Islet of Langerhans (tissue), 1 donor: ENCODE measurements at regions not wholly inside any gene's neighbourhood (a gene's known extent, or its start where the extent isn't known, plus 50 kb on each side); places are given as distances from the start of the nearest gene placed in this dataset.
"Not testable (repeated sequence)": the region's sequence is repeated elsewhere in the genome, so short reads cannot be mapped to it uniquely, and the experiment has no call there.

ENCODE experiments used
- FAIRE-seq: peaks from one replicate; lab custom pipeline; 2011; peaks lifted over from hg19 to GRCh38; lab: Jason Lieb, UNC

DNA sequence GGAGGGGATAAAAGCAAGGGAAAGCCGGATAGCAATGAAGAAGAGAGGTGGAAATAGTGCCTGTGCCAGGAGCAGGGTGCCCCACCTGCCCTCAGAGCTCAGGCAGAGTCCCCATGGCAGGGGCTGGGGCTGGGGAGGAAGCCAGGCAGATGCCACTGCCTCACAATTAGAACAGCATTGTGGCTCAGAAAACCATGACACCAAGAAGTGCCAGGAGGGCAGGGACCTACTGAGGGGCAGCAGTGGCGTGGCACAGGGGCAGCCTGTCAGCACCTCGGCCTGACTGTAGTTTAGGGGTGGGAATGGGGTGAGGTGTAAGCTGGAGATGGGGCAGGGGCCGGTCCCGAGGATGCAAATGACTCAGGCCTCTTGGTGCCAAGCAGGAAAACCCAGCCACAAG lies 532.1 kb upstream of the B3GAT1 start:
- FAIRE-seq = no peak

GRCh38 chr11:134943544-134943943 lies 531.5 kb upstream of the B3GAT1 start:
- no peak for FAIRE-seq

GRCh38 chr11:134942681-134943080 lies 530.6 kb upstream of the B3GAT1 start:
- FAIRE-seq = no peak

DNA sequence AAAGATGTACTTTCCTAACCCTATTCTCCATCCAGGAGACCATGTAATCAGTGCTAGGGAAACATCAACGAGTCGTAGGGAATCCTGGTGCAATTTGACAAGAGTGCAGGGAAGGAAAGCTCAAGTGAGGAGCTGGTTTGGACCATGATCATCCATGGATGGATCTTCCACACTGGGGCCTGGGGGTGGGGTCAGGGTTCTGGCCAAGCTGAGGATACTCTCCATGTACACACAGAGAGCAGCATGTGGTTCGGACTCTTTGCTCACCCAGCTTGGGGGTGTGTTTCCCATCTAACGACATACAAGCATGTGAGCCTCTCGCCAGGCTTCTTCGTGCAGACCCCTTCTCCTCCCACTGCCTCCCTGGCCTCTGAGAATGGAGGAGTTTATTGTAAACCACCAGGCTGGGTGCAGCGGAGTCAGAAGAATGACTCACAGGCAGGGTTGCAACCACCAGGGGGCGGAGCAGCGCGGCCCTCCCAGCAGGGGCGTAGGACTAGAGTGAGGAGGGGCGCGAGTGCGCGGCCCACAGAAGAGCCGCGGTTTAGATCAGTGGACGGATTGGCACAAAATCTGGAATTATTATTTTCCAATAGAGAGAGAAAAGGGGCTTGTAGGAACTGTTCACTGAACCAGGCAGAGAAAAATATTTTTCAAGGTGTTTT lies 530.0 kb upstream of the B3GAT1 start:
- FAIRE-seq = not testable (repeated sequence)

DNA sequence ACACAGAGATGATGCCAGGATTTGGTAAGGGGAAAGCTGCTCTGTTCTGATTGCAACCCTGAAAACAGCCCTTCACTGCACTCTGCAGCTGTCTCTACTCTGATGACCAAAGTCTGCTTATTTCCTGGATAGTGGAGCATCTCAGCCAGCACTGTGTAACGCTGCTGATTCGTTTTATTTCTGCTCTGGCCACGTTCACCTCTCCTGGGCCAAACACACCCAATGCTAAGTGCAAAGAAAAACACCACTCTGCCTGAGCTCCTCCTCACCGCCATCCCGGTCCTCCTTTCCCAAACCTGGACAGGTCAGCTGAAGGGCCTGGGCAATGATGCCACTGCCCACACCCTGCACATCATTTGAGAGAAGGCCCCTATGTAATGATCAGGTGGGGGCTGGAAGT lies 529.3 kb upstream of the B3GAT1 start:
- no peak for FAIRE-seq

DNA sequence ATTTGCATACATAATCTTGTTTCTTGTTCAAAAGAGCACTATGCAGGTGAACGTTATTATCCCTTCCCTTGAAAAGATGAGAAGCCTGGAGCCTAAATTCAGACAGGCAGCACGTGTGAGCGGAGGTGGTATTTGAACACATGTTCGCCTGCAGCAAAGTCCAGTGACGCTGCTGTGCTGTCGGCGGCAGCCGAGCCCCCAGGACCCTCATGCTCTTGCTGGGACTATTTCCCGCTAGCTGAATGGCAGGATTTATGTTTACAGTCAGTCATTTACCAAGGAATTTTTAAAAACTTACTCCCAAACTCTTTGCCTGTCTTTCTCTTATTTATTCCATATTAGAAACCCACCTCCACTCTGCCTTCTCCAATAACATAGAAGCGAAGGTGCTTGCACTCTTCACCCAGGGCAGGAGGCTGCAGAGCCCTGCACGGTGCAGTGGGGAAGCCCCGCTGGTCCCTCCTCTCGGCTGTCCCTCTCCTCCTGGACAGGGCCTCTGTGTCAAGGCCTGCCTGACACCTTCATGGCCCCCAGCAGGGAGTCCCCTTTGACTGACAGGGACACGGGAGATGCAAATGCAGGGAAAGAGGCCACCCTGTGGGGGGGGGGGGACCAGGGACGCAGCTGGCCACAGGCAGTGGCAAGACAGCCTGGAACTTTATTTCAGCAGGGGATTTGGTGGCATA lies 528.5 kb upstream of the B3GAT1 start:
- no peak for FAIRE-seq

DNA sequence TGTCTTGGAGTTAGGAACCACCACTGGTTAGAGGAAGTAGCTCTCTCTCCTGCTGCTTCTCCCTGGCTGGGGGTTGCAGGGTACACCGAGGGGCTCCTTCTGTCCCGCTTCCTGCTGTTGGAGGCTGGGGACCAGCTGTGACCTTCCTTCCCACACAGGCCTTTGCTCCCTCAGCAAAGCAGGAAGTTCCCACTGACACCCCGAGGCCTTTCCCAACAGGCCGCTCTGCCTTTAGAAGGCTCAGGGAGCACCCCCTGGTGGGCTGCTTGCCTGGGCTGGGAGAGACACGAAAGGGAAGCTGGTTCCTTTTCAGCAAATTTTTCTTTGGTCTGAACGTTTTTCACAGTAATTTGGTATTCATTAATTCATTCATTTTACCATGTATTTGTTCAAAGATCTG lies 527.9 kb upstream of the B3GAT1 start:
- no peak for FAIRE-seq

GRCh38 chr11:134939031-134939430 lies 527.0 kb upstream of the B3GAT1 start:
- FAIRE-seq = no peak

DNA sequence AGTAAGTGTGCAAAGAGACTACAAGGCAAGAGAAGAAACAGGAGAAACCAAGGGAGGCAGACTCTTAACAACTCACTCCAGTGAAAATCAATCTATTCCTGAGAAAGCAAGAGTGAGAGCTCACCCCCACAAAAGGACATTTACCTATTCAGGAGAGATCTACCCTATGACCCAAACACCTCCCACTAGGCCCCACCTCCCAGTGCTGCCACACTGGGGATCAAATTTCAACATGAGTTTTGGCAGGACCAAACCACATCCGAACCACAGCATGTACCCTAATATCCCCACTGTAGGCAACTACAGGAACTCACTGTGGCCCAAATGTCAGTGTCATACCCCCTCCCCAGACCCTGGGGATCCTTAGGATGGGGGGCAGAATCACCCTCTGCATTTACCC lies 526.2 kb upstream of the B3GAT1 start:
- FAIRE-seq = no peak

- FAIRE-seq = not testable (repeated sequence)
Observed at GRCh38 chr11:134937193-134937592, 525.2 kb upstream of the B3GAT1 start.

DNA sequence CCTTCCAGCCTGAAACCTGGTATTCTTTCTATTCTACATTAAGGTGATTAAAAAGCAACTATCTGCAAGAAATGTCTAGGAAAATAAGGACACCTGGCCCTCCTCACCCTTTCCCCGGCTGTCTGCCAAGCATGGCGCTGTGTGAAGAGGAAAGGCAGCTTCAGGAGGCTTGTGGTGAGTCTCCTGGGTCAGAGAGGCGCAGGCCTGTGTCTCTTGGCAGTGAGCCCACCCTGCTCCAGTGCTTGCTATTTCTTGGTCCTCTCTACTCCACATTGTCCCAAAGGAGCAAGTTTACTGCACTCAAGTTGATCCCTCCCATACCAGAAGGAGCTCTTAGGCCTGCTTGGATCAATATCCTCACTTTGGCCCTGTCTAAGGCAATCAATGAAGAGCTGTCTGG lies 520.7 kb upstream of the B3GAT1 start:
- no peak for FAIRE-seq

GRCh38 chr11:134925432-134925831 lies 513.4 kb upstream of the B3GAT1 start:
- no peak for FAIRE-seq

DNA sequence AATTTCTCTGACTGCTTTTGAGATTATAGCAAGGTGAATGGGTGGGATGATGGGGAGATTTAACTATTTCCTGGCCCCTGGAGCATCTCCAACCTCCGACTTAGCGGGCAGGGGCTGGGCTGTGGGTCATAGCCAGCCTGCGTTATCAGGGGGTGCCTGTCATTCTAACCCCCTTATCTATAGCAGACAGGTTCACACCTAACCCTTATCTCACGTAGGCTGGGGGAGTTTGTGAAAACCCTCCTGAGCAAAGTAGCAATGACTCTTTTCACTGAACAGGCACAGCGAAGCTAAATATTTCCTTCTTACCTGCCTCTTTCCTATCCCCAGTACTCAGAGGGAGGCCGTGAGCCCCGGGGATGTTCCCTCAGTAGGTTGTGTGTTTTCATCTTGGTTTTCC lies 511.4 kb upstream of the B3GAT1 start:
- FAIRE-seq = no peak

DNA sequence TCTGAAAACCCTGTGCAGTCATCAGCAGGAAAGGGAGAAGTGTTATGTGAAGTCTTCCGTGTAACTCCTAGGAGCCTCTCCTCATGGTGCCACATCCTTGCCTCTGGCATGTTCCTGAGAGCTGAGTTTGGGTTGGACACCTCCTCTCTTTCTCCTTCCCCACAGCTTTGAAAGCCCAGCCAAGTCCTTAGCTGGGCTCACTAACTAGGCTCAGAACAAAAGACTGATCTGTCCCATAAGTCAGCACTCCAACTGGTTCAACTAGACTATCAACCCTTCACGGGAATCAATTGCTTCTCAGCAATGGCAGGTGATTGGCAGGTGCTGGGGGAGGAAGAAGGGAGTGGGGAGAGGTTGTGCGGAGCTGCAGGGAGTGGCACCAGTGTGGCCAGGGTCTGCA lies 509.9 kb upstream of the B3GAT1 start:
- FAIRE-seq = no peak

- FAIRE-seq = no peak
Observed at GRCh38 chr11:134920851-134921608, 509.0 kb upstream of the B3GAT1 start.

DNA sequence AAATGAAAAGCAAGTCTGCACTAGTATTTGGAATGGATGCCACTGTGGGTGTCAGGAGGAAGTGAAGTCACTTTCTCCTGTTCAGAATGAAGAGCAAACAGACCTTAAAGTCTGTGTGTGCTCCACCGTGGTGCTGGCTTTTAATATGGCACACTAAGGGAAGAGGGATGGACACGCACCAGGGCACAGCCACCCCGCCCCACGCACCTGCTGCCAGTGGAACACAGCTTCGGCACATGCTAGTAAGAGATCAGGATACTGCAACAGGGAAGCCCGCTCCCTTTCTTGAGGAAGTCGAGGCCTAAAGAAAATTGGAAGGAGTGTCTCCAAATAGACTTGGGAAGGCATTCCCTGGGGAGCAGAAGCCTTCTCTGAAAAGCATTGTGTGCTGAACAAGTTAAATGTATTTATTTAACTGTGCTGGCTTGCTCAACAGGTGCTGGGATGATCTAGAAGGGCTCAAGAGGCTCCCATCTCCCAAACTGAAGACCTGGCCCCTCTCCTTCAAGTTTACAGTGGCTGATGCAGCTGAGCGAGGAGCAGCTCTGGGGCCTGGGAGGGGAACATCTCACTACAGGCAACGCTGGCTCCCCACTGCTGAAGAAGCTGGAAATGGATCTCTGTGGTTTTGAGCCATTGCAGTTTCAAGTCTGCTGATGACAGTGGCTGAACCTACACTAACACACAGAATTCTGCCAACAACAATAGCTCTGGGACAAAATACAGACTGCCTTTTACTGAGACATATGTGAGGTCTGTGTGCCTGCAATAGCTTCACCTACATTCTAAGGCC lies 504.6 kb upstream of the B3GAT1 start:
- FAIRE-seq = no peak

- FAIRE-seq = no peak
Observed at GRCh38 chr11:134915881-134916280, 503.8 kb upstream of the B3GAT1 start.

DNA sequence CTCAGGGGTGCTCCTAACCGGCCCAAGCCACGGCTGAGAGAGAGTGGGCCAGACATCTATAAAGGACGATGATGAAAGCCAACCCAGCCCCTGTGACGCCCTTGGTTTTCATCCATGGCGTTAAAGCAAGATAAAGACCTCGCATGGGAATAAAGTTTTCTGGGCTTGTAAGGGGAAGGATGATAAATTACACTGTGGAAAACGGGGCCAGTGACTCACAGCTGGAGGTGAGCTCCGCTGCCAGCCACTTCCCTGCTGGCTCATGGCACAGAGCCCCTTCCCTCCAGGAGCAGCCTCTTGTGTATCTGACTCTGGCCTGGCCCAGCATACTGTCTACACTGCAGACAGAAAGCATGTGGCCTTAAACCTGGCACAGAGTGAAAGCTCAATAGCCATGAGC lies 503.2 kb upstream of the B3GAT1 start:
- no peak for FAIRE-seq

DNA sequence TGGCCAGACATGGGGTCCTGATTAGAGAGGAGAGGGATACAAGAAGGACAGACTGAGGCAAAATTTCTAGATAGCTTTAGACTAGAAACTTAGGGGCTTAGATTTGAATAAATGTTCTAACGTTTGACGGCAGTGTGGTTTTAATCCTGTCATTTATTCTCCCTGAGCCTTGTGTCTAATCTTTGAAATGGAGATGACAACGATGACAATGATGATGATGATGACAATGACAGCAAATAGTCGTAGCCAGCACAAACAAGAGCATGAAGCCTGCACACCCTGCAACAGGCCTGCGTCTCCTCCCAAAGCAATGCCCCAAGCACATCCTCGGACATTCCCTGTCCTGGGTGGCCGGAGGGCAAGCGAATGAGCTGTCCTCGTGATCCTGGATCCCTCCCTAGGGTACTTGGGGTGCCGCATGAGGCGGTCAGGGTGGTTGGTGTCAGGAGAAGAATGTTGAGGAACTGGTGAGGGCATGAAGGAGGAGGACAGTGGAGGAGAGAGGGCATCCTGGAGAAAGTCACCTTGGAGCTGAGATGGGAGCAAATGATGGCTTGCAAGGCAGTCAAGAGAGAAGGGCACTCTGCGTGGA lies 502.1 kb upstream of the B3GAT1 start:
- FAIRE-seq = no peak

GRCh38 chr11:134913391-134913790 lies 501.3 kb upstream of the B3GAT1 start:
- FAIRE-seq = no peak

GRCh38 chr11:134911514-134912180 lies 499.6 kb upstream of the B3GAT1 start:
- no peak for FAIRE-seq

DNA sequence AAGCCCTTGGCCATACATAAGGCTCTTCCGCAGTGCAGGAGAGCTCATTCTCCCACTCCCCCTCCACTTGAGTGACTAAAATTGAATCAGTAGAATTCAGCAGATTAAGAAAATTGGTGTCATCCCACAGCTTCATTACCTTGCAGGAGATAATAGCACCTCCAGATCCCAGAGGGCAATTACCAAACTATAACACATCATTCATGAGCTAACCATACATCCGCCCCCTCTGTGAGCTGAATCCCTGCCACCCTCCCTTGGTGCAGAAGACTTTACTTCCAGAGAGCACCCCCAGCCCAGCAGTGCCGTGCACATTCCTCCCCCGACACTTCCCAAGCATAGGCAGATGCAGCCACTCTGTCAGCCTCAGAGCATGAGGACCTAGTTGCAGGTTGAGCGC lies 496.5 kb upstream of the B3GAT1 start:
- FAIRE-seq = no peak
